ENCODE measurements at regions not wholly inside any gene's neighbourhood (a gene's known extent, or its start where the extent isn't known, plus 50 kb on each side); places are given as distances from the start of the nearest gene placed in this dataset.

GRCh38 chr7:67589183-67589582, 592.5 kb downstream of the TYW1 start:
- H3K4me1 ChIP-seq (ENCODE audit: insufficient read depth): no peaks in the 10 kb centered on the region
- no peak for DNase-seq
- H3K4me2 ChIP-seq (ENCODE audit: unreplicated experiment): no peak overlapping the region
- no peak overlapping the region for H3K9ac ChIP-seq
- no peaks in the 10 kb centered on the region for H3K79me2 ChIP-seq (ENCODE audit: insufficient read depth)
- in situ Hi-C loops (cut with MboI): no loop called here
- H3K9me3 ChIP-seq (ENCODE audit: low read depth): no peaks in the 10 kb centered on the region
- H3F3A ChIP-seq (ENCODE audit: insufficient read depth): no peaks in the 10 kb centered on the region
- H3K27me3 ChIP-seq (replicated peaks; ENCODE audit: insufficient read depth): no peaks in the 10 kb centered on the region
- no peak overlapping the region for H2AFZ ChIP-seq
- no peaks in the 10 kb centered on the region for H3K36me3 ChIP-seq (ENCODE audit: low read depth)
- no peak overlapping the region for H3K27ac ChIP-seq
- no peaks in the 10 kb centered on the region for H3K9me2 ChIP-seq (ENCODE audit: insufficient read depth)
- 38 to 42% methylated on average over 10 of the region's 10 CpGs for WGBS, 2 experiments (ENCODE audit: low coverage in 1 of 2, low lambda C conversion rate in 2 of 2, missing lambda C conversion rate in 2 of 2)
- H4K20me1 ChIP-seq (ENCODE audit: insufficient read depth): no peaks in the 10 kb centered on the region
- TF ChIP-seq EZH2 (IDR thresholded peaks at IDR 0.05; ENCODE audit: insufficient read depth, poor library complexity, severe bottlenecking) (no peak), EZH2phosphoT487 (IDR thresholded peaks at IDR 0.05; ENCODE audit: insufficient read depth, low read depth) (no peak)
- no peak overlapping the region for H3K4me3 ChIP-seq

- no peak overlapping the region for H3K9ac ChIP-seq
- H3K36me3 ChIP-seq (ENCODE audit: low read depth): no peaks in the 10 kb centered on the region
- H3K4me3 ChIP-seq: no peak overlapping the region
- 40% methylated on average over 3 of the region's 3 CpGs for WGBS, 2 experiments (ENCODE audit: low coverage in 1 of 2, low lambda C conversion rate in 2 of 2, missing lambda C conversion rate in 2 of 2)
- no peaks in the 10 kb centered on the region for H3K4me1 ChIP-seq (ENCODE audit: insufficient read depth)
- H3K9me2 ChIP-seq (ENCODE audit: insufficient read depth): no peaks in the 10 kb centered on the region
- H3K27me3 ChIP-seq (replicated peaks; ENCODE audit: insufficient read depth): no peaks in the 10 kb centered on the region
- H2AFZ ChIP-seq: no peak overlapping the region
- no peaks in the 10 kb centered on the region for H3F3A ChIP-seq (ENCODE audit: insufficient read depth)
- TF ChIP-seq EZH2 (IDR thresholded peaks at IDR 0.05; ENCODE audit: insufficient read depth, poor library complexity, severe bottlenecking): no peak
- TF ChIP-seq EZH2phosphoT487 (IDR thresholded peaks at IDR 0.05; ENCODE audit: insufficient read depth, low read depth): no peak
- DNase-seq: no peak
- H3K4me2 ChIP-seq (ENCODE audit: unreplicated experiment): no peak overlapping the region
- no peaks in the 10 kb centered on the region for H3K79me2 ChIP-seq (ENCODE audit: insufficient read depth)
- no peaks in the 10 kb centered on the region for H4K20me1 ChIP-seq (ENCODE audit: insufficient read depth)
- H3K27ac ChIP-seq: no peak overlapping the region
- in situ Hi-C loops (cut with MboI): no loop called here
- no peaks in the 10 kb centered on the region for H3K9me3 ChIP-seq (ENCODE audit: low read depth)
Measured at GRCh38 chr7:67590649-67591048, 594.0 kb downstream of the TYW1 start.

- H3K4me1 ChIP-seq (ENCODE audit: insufficient read depth): no peaks in the 10 kb centered on the region
- no peak for TF ChIP-seq EZH2phosphoT487 (IDR thresholded peaks at IDR 0.05; ENCODE audit: insufficient read depth, low read depth)
- no peak for TF ChIP-seq EZH2 (IDR thresholded peaks at IDR 0.05; ENCODE audit: insufficient read depth, poor library complexity, severe bottlenecking)
- H3K9me2 ChIP-seq (ENCODE audit: insufficient read depth): no peaks in the 10 kb centered on the region
- no peaks in the 10 kb centered on the region for H3K27me3 ChIP-seq (replicated peaks; ENCODE audit: insufficient read depth)
- H2AFZ ChIP-seq: no peak overlapping the region
- no peak overlapping the region for H3K27ac ChIP-seq
- no peaks in the 10 kb centered on the region for H3K36me3 ChIP-seq (ENCODE audit: low read depth)
- no peaks in the 10 kb centered on the region for H4K20me1 ChIP-seq (ENCODE audit: insufficient read depth)
- H3K79me2 ChIP-seq (ENCODE audit: insufficient read depth): no peaks in the 10 kb centered on the region
- in situ Hi-C loops (cut with MboI): no loop called here
- H3K4me2 ChIP-seq (ENCODE audit: unreplicated experiment): no peak overlapping the region
- H3F3A ChIP-seq (ENCODE audit: insufficient read depth): no peaks in the 10 kb centered on the region
- no peak for DNase-seq
- no peaks in the 10 kb centered on the region for H3K9me3 ChIP-seq (ENCODE audit: low read depth)
- WGBS, 2 experiments (ENCODE audit: low coverage in 1 of 2, low lambda C conversion rate in 2 of 2, missing lambda C conversion rate in 2 of 2): 7 to 8% methylated on average over 6 of the region's 6 CpGs
- no peak overlapping the region for H3K4me3 ChIP-seq
- H3K9ac ChIP-seq: no peak overlapping the region
Measured at GRCh38 chr7:67593794-67594193, 597.2 kb downstream of the TYW1 start.

- H3K36me3 ChIP-seq (ENCODE audit: low read depth): no peaks in the 10 kb centered on the region
- 23 to 25% methylated on average over 15 of the region's 15 CpGs for WGBS, 2 experiments (ENCODE audit: low coverage in 1 of 2, low lambda C conversion rate in 2 of 2, missing lambda C conversion rate in 2 of 2)
- TF ChIP-seq EZH2phosphoT487 (IDR thresholded peaks at IDR 0.05; ENCODE audit: insufficient read depth, low read depth) (no peak), EZH2 (IDR thresholded peaks at IDR 0.05; ENCODE audit: insufficient read depth, poor library complexity, severe bottlenecking) (no peak)
- no peaks in the 10 kb centered on the region for H3K79me2 ChIP-seq (ENCODE audit: insufficient read depth)
- H3K27ac ChIP-seq: no peak overlapping the region
- H3K27me3 ChIP-seq (replicated peaks; ENCODE audit: insufficient read depth): no peaks in the 10 kb centered on the region
- no peak overlapping the region for H3K4me3 ChIP-seq
- no peak for DNase-seq
- no peak overlapping the region for H2AFZ ChIP-seq
- no peak overlapping the region for H3K9ac ChIP-seq
- no peaks in the 10 kb centered on the region for H3K4me1 ChIP-seq (ENCODE audit: insufficient read depth)
- H3K4me2 ChIP-seq (ENCODE audit: unreplicated experiment): no peak overlapping the region
- H3K9me2 ChIP-seq (ENCODE audit: insufficient read depth): no peaks in the 10 kb centered on the region
- no peaks in the 10 kb centered on the region for H3K9me3 ChIP-seq (ENCODE audit: low read depth)
- no peaks in the 10 kb centered on the region for H4K20me1 ChIP-seq (ENCODE audit: insufficient read depth)
- no peaks in the 10 kb centered on the region for H3F3A ChIP-seq (ENCODE audit: insufficient read depth)
- in situ Hi-C loops (cut with MboI): no loop called here
Measured at GRCh38 chr7:67595431-67596180, 599.0 kb downstream of the TYW1 start.

Measured in GM23248 (cell line).